Fibroblast of skin of right quadriceps (primary cell): ENCODE measurements at regions not wholly inside any gene's neighbourhood (a gene's known extent, or its start where the extent isn't known, plus 50 kb on each side); places are given as distances from the start of the nearest gene placed in this dataset.

Experiments used
- DNase-seq: peaks from one replicate; pipeline ENCODE4 v3.0.0-alpha.2; 2013

DNA sequence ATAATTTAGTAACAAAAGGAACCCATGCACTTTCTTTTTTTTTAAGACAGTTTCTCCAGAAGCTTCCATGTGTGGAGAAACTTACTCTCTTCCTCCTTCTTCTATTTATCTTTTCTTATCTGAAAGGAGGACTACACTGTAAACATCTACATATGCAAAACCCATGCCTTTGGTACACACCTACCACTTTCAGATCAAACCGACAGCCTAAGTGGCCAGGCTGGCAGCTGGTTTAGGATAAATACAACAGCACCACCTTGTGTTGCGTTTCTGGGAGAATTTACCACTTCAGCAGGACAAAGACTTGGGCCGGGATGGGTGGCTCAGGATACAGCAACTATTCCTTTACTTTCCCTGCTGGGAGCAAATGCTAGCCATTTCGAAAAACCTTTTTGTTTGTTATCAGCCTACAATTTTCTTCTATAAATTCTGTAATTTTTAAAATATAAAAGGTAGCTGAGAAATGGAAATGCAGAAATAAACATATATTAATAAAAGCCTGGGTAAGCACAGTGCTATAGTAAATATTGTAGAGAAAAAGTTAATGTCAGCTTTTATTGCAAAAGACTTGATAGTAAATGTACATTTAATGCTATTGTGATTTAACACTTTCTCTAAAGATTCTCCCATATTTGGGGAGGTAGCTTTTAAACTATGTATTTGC, 94.0 kb upstream of the RFC3 start:
- DNase-seq = peak; percentile 79

DNA sequence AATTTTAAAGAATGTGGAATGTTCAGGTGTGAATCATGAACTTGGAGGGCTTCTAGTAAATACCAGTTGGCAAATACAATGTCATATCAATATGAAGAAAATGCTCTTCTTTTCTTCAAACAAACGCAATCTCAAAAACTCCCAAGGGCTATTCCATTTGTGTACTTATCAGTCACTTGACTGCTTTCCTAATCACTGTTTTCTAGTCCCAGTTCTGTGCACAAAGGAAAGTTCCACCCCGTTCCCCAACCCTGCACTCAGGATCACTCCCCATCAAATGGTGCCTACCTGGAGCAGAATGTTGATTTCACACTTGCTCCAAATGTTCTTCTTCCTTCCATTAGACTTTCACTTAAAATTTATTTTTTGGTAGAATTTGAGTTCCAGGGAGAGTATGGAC, 92.6 kb upstream of the RFC3 start:
- no peak for DNase-seq

DNA sequence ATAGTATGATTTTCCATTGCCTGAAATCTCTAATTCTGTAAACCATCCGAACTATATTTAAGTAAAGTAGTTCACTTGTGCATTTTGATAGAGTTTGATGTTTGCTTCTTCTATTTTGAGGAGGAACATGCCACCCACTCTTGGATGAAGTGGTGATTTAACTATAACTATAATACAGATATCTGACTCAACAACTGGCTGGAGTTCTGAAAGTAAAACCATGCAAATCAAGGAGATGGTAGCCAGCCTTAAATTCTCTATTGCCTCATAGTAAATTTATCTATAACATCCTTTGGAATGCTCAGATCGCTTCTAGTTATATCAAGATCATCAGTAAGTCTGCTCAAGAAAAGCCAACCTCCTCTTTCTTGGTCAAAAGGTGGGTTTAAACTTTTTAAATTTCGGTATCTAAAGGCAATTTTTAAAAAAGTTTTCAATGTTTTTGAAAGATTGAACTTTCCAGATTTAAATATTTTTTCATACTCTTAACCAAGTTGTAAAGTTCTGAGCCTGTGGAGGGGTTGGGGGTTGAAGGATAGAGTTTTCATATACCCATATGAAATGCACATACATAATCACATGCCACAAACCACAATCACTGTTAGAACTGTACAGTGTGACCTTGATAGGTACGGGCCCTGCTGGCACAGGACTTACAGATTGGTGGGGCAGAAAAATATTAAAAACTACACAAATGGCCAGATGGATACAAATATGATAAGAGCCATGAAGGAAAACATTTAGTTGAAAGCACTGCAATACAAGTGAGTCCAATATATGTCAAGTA, 90.5 kb upstream of the RFC3 start:
- DNase-seq = no peak

DNA sequence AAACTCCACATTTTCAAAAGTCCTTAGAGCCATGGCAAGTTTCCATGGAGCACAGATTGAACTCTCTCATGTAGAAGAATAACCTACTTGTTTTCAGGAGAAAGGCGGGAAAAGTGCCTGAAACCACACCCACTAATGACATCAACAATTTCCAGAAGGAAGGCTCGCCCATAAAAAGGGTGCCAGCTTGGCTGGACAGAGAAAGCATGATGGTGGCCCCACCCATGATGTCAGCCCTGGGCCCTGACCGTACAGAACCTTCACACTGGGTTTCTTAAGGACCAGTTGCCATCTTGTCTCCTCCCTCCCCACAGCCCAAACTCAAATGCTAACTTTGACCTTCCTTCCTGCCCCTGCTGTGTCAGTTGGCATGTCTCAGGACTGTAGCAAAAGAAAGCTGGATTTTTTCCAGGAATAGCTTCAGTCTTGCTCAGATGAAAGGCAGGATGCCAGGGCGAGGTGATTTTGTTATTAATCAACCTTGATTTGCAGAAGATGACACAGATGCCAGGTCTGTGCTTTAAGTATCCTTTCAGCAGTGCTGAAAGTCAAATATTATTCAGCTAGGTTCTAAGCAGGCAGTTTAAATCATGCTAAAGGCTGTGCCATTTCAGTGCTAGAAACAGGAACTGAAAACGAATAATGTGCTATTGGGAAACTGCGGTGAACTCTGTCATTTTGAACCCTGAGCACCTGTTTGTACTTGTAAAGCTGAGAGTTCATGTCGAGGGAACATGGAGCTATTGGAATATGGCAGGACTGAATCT, 89.5 kb upstream of the RFC3 start:
- DNase-seq = no peak

DNA sequence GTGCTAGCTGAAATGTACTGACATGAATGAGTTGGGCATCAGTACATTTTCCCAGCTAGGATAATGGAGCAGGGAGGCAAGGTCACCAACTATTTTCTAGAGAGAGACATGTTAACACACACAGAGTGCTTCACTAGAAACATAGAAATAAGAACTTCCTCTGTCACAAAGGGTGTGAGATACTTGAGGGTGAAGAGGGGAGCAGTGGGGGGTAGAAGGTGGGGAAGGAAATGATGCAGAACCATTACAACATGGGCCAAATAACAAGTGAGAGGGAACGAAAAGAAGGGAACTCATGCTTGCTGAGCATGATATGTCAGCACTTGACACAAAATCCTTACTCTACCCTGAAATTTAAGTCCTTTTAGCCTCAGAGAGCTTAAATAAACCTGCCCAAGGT, 87.8 kb upstream of the RFC3 start:
- no peak for DNase-seq

- no peak for DNase-seq
Observed at GRCh38 chr13:33730619-33731018, 87.3 kb upstream of the RFC3 start.

DNA sequence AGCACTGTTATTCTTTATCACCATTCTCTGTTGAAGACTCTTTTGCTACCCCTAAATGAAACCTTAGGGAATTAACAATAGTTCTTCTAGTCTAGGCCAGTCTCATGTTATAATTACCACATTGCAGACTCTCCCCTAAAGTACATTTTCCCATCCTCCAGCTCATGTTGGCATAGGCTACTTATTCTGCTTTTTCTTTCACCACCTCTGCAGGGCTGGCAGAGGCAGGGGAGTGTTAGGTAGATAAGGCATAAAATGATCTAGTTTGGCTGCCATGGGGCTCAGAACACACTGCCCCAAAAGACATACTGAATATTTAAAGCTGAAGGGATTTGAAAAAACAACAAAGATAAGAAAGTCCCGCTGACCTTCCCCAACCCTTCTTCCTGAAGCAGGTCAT, 82.7 kb upstream of the RFC3 start:
- DNase-seq = no peak

GRCh38 chr13:33739254-33739653, 78.7 kb upstream of the RFC3 start:
- no peak for DNase-seq

DNA sequence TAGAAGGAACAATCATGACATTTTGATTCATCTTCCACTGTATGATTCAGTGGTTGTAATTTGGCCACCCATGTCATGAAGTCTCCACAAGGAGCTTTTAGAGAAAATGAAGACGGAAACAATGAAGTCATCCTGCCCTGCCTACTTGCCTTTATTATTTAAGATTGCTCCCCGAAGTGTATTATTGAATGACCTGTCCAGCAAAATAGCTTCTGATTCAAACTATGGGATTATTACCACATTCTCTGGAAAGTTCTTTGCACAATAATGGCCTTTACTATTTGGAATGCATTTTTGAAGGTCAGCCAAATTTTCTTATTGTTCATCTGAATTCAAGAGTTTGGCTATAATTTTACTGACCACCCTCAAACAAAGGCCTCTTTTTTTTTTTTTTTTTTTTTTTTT, 77.8 kb upstream of the RFC3 start:
- DNase-seq = peak; percentile 69

DNA sequence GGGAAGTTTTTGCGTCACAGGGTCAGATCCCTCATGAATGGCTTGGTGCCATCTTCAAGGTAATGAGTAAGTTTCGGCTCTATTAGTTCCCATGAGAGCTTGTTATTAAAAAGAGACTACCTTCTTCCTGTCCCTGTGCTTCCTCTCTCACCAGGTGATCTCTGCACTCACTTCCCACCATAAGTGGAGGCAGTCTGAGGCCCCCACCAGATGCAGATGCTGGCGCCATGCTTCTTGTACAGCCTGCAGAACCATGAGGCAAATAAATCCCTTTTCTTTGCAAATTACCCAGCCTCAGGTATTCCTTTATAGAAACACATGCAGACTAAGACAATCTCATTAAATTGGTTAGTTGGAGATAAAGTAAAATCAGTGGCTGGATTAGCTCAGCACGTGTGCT, 75.6 kb upstream of the RFC3 start:
- DNase-seq = no peak

GRCh38 chr13:33743438-33744368, 74.2 kb upstream of the RFC3 start:
- DNase-seq = no peak

GRCh38 chr13:33744589-33745369, 73.2 kb upstream of the RFC3 start:
- DNase-seq = no peak

DNA sequence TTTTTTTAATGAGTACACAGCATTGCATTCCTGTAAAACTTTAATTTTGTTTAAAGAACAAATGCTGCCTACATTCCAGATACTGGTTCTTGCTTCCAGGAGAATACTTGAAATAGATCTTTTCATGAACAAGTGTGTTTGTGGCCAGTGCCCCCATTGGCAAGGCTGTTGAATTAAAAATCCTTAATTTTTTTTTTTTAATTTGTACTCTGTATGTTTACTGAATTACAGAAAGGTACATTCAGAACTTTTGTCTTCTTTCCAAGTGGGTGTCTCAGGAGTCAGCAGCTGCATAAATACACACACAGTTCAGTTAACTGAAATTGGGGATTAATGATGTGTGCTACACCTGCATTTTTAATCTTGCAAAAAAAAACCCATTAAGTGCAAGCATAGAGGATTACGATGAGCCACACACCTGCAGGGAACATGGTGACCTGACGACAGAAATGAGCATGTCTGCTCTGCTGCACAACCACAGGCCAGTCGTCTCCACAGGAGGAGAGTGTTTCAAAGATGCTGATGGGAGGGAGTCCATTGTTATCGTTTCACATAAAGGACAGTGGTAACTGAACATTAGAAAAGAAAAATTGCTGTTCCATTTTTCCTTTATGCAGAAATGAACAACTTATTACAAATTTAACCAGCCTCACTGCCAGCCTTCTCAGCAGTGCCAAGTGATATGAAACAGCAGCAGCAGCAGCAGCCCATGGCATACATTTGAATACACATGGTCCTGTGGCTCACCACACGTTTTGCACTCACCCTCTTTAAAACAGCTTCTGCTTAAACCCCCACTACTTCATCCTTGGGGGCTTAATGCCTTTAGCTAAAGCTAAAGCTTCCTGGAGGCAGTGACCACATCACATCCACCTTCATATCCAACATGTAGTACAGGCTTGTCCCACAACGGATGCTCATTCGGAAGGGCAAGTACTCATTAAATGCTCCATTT, 72.3 kb upstream of the RFC3 start:
- no peak for DNase-seq

- no peak for DNase-seq
Observed at GRCh38 chr13:33746867-33747266, 71.1 kb upstream of the RFC3 start.

DNA sequence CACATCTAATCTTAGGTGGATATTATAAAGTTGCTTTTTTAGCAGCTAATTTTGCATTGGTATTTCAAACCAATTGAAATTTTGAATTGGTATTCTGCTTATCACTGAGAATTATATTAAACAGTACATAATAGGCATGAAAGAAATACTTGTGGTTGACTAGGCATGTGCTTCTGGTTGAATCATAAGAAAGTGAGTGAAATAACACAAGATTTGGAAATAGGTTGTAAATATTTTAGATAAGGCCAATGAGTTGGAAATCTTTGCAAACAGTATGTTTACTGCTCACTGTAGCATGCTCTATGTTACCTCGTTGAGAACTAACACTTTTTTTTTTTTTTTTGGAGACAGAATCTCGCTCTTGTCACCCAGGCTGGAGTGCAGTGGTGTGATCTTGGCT, 66.8 kb upstream of the RFC3 start:
- peak; percentile 38 for DNase-seq

DNA sequence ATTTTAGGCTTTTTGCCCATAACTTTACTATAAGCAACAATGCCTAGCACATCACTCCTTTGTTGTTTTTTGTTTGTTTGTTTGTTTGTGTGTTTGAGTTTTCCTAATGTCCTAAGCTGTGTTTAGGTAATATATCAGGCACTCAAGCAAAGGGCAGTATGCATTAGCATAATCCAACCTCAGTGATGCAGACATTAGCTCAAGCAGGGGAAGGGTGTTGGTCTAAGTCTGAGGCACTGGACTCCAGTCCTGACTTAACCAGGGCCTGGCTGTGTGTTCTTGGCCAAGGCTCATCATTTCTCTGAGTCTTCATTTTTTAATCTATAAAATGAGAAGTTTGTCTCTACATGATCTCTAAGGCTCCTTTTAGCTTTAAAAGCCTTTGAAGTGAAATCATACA, 65.9 kb upstream of the RFC3 start:
- DNase-seq = no peak

DNA sequence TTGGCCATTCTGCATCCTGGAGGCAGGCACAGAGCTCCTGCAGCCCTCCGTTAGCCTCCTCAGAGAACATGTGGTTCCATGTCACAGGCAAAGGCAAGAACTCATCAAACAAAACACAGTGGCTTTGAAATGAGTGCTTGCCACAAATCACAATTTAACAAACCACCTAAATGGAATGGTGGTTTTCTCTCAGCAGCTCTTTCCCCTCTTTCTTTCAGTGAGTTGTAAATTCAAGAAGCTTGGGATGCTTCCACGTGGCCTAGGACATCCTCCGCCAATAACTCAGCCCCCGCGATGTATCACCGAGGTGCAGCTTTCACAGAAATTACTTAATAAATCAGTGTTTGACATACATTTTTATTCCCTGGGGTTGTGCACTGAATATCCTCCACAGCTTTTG, 65.4 kb upstream of the RFC3 start:
- peak; percentile 48 for DNase-seq

DNA sequence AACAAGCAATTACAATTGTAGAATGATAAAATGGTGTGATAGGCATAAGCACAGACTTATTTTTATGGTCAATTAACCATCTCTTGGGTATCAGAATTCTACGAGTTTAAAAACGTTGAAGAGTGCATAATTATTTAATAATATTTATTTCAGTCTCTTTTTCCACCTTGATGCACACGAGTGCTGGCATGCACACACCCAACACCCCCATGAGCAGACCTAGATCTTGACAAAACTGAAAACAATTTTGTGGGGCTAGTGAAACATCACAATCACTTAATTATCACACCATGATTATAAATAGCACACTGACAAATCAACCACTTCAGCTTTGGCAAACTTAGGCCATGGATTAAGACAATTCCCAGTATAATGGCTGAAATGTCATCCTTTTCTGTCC, 61.0 kb upstream of the RFC3 start:
- no peak for DNase-seq

DNA sequence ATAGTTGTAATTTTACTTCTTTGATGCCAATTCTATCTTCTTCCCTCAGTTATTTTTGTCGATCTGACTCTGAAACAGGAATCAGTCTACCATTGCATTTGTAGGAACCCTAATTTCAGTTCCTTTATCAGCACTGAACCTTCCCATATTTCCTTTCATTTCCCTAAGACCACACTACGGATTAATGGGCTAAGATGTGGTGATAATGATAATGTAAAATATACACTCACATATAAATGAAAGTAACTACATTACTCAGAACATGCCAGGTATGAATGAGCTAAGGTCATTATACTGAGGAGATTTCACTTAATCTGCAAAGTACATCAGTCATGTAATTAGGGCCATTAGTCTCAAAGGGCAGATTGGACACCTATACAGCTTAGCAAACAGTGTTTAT, 60.2 kb upstream of the RFC3 start:
- no peak for DNase-seq

GRCh38 chr13:33758113-33758512, 59.8 kb upstream of the RFC3 start:
- no peak for DNase-seq

DNA sequence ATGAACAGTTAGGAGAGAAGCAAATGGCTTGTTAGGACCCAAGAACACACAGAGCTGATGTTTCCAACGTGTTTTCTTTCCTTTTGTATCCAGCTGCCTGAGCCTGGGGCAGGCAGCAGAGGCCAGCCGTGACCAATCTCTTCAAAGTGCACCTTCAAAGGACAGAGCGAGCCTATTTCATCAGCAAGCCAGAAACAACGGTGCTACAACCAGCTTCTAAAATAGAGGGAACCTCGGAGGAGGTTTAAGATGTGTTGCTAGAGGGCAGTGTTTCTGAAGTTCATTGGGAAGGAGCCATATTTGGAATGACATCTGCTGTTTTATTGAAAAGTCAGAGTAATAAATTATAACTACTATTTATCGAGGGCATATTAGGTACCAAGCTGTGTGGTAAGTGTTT, 56.2 kb upstream of the RFC3 start:
- no peak for DNase-seq
